Endothelial cell (in vitro differentiated cells): ENCODE measurements at regions not wholly inside any gene's neighbourhood (a gene's known extent, or its start where the extent isn't known, plus 50 kb on each side); places are given as distances from the start of the nearest gene placed in this dataset.
A peak's percentile ranks its signal among the peaks of the same experiment; 100 is the strongest.

Experiments
- DNase-seq: peaks from one replicate; pipeline ENCODE4 v3.0.0; 2021; ENCODE audit warnings: low spot score
- H3K27ac Mint-ChIP-seq: one replicate; pipeline ENCODE4 v1.8.0; 2021; ENCODE audit warnings: mixed read lengths, inconsistent platforms; ENCODE audit not compliant: unreplicated experiment
- H3K27me3 Mint-ChIP-seq: one replicate; pipeline ENCODE4 v1.8.0; 2021; ENCODE audit warnings: mild to moderate bottlenecking, moderate library complexity, mixed read lengths, inconsistent platforms; ENCODE audit not compliant: unreplicated experiment
- H3K36me3 Mint-ChIP-seq: one replicate; pipeline ENCODE4 v1.8.0; 2021; ENCODE audit warnings: mild to moderate bottlenecking, low read depth, mixed read lengths, inconsistent platforms; ENCODE audit not compliant: unreplicated experiment
- H3K4me1 Mint-ChIP-seq: one replicate; pipeline ENCODE4 v1.8.0; 2021; ENCODE audit warnings: mild to moderate bottlenecking, mixed read lengths, inconsistent platforms; ENCODE audit not compliant: unreplicated experiment
- H3K4me3 Mint-ChIP-seq: one replicate; pipeline ENCODE4 v1.8.0; 2021; ENCODE audit warnings: mild to moderate bottlenecking, mixed read lengths, inconsistent platforms; ENCODE audit not compliant: unreplicated experiment
- H3K9me3 Mint-ChIP-seq: one replicate; pipeline ENCODE4 v1.8.0; 2021; ENCODE audit warnings: mixed read lengths, inconsistent platforms; ENCODE audit not compliant: unreplicated experiment
- CTCF ChIP-seq: fragments of 200-600 bp; sonication (generic); IDR thresholded peaks from one replicate; pipeline ENCODE4 v1.5.0; 2021; ENCODE audit warnings: antibody characterized with exemption; ENCODE audit not compliant: unreplicated experiment

- Mint-ChIP-seq H3K27me3 (peaks cover 4% of the 10 kb centered on the region), H3K4me1 (peaks cover 8% of the 10 kb centered on the region), H3K27ac (no peak overlapping the region), H3K4me3 (peak overlapping the region; percentile 65), H3K36me3 (no peaks in the 10 kb centered on the region), H3K9me3 (no peaks in the 10 kb centered on the region)
- TF ChIP-seq CTCF, result no peak
- no peak for DNase-seq
Observed at GRCh38 chr6:166742981-166743380, 115.9 kb upstream of the RPS6KA2 start.

- Mint-ChIP-seq H3K4me1 (peaks cover 12% of the 10 kb centered on the region), H3K27me3 (no peaks in the 10 kb centered on the region), H3K4me3 (no peak overlapping the region), H3K9me3 (no peaks in the 10 kb centered on the region), H3K27ac (no peak overlapping the region), H3K36me3 (peaks cover 2% of the 10 kb centered on the region)
- TF ChIP-seq CTCF, result no peak
- DNase-seq, result no peak
Observed at GRCh38 chr6:166739976-166740318, 112.9 kb upstream of the RPS6KA2 start.

GRCh38 chr6:166739117-166739975, 112.3 kb upstream of the RPS6KA2 start:
- Mint-ChIP-seq H3K4me3 (no peak overlapping the region), H3K4me1 (peaks cover 12% of the 10 kb centered on the region), H3K9me3 (no peaks in the 10 kb centered on the region)

GRCh38 chr6:166738386-166739116, 111.5 kb upstream of the RPS6KA2 start:
- H3K27me3 Mint-ChIP-seq, result no peaks in the 10 kb centered on the region
- TF ChIP-seq CTCF, result no peak
- H3K4me1 Mint-ChIP-seq, result peaks cover 14% of the 10 kb centered on the region
- peaks cover 2% of the 10 kb centered on the region for H3K36me3 Mint-ChIP-seq
- no peaks in the 10 kb centered on the region for H3K9me3 Mint-ChIP-seq
- no peak overlapping the region for H3K4me3 Mint-ChIP-seq
- DNase-seq, result no peak
- H3K27ac Mint-ChIP-seq, result no peak overlapping the region

More at GRCh38 chr6:166739117-166739975, 112.3 kb upstream of the RPS6KA2 start:
- Mint-ChIP-seq H3K36me3 (peaks cover 2% of the 10 kb centered on the region), H3K27ac (no peak overlapping the region), H3K27me3 (no peaks in the 10 kb centered on the region)
- no peak for DNase-seq
- no peak for TF ChIP-seq CTCF

DNA sequence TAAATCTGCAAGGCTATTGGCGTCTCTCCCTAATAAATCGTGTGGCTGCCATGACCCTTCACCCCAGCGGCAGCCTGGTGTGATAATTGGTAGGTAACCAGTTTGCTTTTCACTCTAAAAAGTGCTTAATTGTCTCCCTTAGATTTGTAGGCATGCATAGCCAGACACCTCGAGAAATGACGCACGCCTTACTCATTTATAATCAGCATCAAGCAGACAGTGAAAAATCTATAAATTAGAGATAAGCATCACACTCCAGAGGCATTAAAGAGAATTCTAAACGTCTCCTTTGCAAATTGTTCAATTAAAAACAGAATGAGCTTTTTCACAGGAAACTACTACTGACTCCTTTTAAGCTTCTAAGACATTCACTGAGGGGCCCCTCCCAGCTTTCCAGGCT, 110.2 kb upstream of the RPS6KA2 start:
- Mint-ChIP-seq H3K27me3 (peaks cover 2% of the 10 kb centered on the region), H3K4me3 (no peak overlapping the region), H3K9me3 (no peaks in the 10 kb centered on the region), H3K36me3 (peaks cover 2% of the 10 kb centered on the region), H3K27ac (no peak overlapping the region), H3K4me1 (peaks cover 14% of the 10 kb centered on the region)
- DNase-seq, result no peak
- no peak for TF ChIP-seq CTCF
